ENCODE measurements at regions not wholly inside any gene's neighbourhood (a gene's known extent, or its start where the extent isn't known, plus 50 kb on each side); places are given as distances from the start of the nearest gene placed in this dataset.

- Histone ChIP-seq H4K20me1 (ENCODE audit: insufficient read depth, low read length) (no peaks in the 10 kb centered on the region), H3K36me3 (ENCODE audit: insufficient read depth, low read length) (no peaks in the 10 kb centered on the region), H3K27me3 (ENCODE audit: insufficient read depth, low read length) (no peaks in the 10 kb centered on the region), H3K4me2 (ENCODE audit: low read length) (no peak overlapping the region), H3K9ac (ENCODE audit: low read length) (no peak overlapping the region), H3K9me2 (ENCODE audit: low read depth, low read length) (no peaks in the 10 kb centered on the region), H3K9me3 (ENCODE audit: low read length) (no peaks in the 10 kb centered on the region), H3K4me3 (ENCODE audit: low read depth, low read length, poor library complexity, severe bottlenecking) (no peak overlapping the region), H2AFZ (ENCODE audit: low read length) (no peak overlapping the region), H3K79me2 (ENCODE audit: insufficient read depth, low read length) (no peaks in the 10 kb centered on the region), H3F3A (ENCODE audit: insufficient read depth, low read length) (no peaks in the 10 kb centered on the region), H3K4me1 (ENCODE audit: insufficient read depth, low read length, severe bottlenecking) (no peaks in the 10 kb centered on the region), H3K27ac (ENCODE audit: low read depth, low read length, poor library complexity, severe bottlenecking) (no peak overlapping the region)
- no peak for TF ChIP-seq CTCF (IDR thresholded peaks at IDR 0.05; ENCODE audit: low read length)
- no peak for TF ChIP-seq EZH2 (IDR thresholded peaks at IDR 0.05; ENCODE audit: borderline replicate concordance, low read length)
Observed at GRCh38 chr6:122140031-122140430, 259.4 kb upstream of the HSF2 start.

DNA sequence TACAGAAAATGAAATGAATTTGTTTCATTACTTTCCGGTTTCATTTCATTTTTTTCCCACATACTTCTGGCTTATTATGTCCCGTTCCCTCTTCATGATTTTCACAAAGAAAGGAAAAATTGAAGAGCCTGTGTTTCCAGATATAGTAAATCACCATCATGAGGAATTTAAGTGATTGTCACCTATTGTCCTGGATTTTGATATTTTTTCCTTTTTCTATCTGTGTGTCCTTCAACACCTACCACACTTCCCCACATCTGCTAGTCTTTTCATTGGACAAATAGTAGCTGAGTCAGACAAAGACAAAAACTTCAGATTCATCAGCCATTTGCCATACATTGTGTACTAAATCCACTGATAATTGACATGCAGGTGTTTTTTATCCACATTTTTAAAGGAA, 258.2 kb upstream of the HSF2 start:
- TF ChIP-seq EZH2 (IDR thresholded peaks at IDR 0.05; ENCODE audit: borderline replicate concordance, low read length), result no peak
- no peak for TF ChIP-seq CTCF (IDR thresholded peaks at IDR 0.05; ENCODE audit: low read length)
- no peaks in the 10 kb centered on the region for H3K9me2 ChIP-seq (ENCODE audit: low read depth, low read length)
- H3K9me3 ChIP-seq (ENCODE audit: low read length), result no peaks in the 10 kb centered on the region
- no peaks in the 10 kb centered on the region for H3K4me1 ChIP-seq (ENCODE audit: insufficient read depth, low read length, severe bottlenecking)
- H3K36me3 ChIP-seq (ENCODE audit: insufficient read depth, low read length), result no peaks in the 10 kb centered on the region
- no peak overlapping the region for H3K9ac ChIP-seq (ENCODE audit: low read length)
- H3K27ac ChIP-seq (ENCODE audit: low read depth, low read length, poor library complexity, severe bottlenecking), result no peak overlapping the region
- H3K4me2 ChIP-seq (ENCODE audit: low read length), result no peak overlapping the region
- H4K20me1 ChIP-seq (ENCODE audit: insufficient read depth, low read length), result no peaks in the 10 kb centered on the region
- no peaks in the 10 kb centered on the region for H3K27me3 ChIP-seq (ENCODE audit: insufficient read depth, low read length)
- no peaks in the 10 kb centered on the region for H3K79me2 ChIP-seq (ENCODE audit: insufficient read depth, low read length)
- H2AFZ ChIP-seq (ENCODE audit: low read length), result no peak overlapping the region
- no peak overlapping the region for H3K4me3 ChIP-seq (ENCODE audit: low read depth, low read length, poor library complexity, severe bottlenecking)
- no peaks in the 10 kb centered on the region for H3F3A ChIP-seq (ENCODE audit: insufficient read depth, low read length)

DNA sequence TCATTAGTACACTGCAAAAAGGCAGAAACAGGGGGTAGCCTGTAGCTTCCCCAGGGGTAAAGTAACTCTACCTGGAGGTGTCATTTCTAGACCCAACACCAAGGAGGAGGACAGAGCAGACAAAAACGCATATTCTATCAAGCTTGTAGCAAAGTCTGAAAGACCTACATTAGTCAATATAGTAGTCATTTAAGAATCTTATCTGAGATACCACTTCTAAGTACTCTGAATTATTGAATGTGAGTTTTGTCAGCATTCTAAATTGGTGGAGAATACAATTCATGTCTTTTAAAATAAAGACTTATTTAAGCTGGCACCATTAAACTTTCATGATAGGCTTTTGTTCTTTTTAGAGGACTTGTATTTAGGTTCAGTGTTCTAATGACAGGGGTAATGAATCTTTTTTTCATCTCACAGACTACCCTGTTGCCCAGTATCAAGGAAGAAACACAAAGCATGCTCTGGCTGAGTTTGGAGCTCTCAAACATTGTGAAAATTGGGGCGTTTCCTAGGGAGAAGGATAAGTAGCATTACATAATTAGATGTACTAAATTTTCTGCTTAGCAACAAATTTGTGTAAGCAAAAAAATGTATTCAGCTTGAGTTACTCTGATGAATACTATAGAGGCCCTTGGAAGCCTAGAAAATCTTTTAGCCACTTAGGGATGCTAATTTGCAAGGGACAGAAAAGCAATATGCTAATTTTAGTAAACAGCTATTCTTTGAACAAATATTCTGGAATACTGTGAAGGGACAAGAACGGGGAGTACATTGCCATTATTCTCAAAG, 255.4 kb upstream of the HSF2 start:
- no peaks in the 10 kb centered on the region for H3K79me2 ChIP-seq (ENCODE audit: insufficient read depth, low read length)
- H3K9me3 ChIP-seq (ENCODE audit: low read length), result no peaks in the 10 kb centered on the region
- H3K36me3 ChIP-seq (ENCODE audit: insufficient read depth, low read length), result no peaks in the 10 kb centered on the region
- H3F3A ChIP-seq (ENCODE audit: insufficient read depth, low read length), result no peaks in the 10 kb centered on the region
- no peak overlapping the region for H3K9ac ChIP-seq (ENCODE audit: low read length)
- no peak overlapping the region for H2AFZ ChIP-seq (ENCODE audit: low read length)
- no peak overlapping the region for H3K27ac ChIP-seq (ENCODE audit: low read depth, low read length, poor library complexity, severe bottlenecking)
- no peaks in the 10 kb centered on the region for H3K9me2 ChIP-seq (ENCODE audit: low read depth, low read length)
- no peaks in the 10 kb centered on the region for H3K27me3 ChIP-seq (ENCODE audit: insufficient read depth, low read length)
- no peak overlapping the region for H3K4me3 ChIP-seq (ENCODE audit: low read depth, low read length, poor library complexity, severe bottlenecking)
- H3K4me2 ChIP-seq (ENCODE audit: low read length), result no peak overlapping the region
- no peaks in the 10 kb centered on the region for H4K20me1 ChIP-seq (ENCODE audit: insufficient read depth, low read length)
- H3K4me1 ChIP-seq (ENCODE audit: insufficient read depth, low read length, severe bottlenecking), result no peaks in the 10 kb centered on the region
- TF ChIP-seq EZH2 (IDR thresholded peaks at IDR 0.05; ENCODE audit: borderline replicate concordance, low read length) (no peak), CTCF (IDR thresholded peaks at IDR 0.05; ENCODE audit: low read length) (no peak)

Data from OCI-LY1 (cell line).